ENCODE measurements at regions not wholly inside any gene's neighbourhood (a gene's known extent, or its start where the extent isn't known, plus 50 kb on each side); places are given as distances from the start of the nearest gene placed in this dataset.
A peak's percentile ranks its signal among the peaks of the same experiment; 100 is the strongest.
"Not testable (repeated sequence)": the region's sequence is repeated elsewhere in the genome, so short reads cannot be mapped to it uniquely, and the experiment has no call there.

DNA sequence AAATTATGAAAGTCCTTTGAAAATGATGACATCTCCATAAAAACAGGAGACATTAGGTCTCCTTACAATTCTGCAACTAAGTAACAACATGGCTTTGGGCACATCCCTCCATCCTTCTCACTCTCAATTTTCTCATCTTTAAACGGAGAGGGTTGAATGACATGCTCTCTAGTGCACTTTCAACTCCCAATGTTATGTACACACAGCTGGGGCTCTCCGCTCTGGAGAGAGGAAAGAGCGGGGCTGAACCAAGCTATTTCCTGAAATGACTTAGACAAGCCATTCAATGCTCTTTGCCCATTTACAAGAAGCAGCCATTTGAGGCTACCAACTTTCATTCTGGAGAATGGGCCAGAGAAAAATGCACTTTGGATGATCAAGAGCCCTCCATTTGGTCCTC is 144.2 kb upstream of the BNIP2 start:
- no peak for DNase-seq (ENCODE audit: low read depth in 2 of 2)

- no peak for DNase-seq (ENCODE audit: low read depth in 2 of 2)
Measured at GRCh38 chr15:59830873-59831272, 141.8 kb upstream of the BNIP2 start.

- DNase-seq (ENCODE audit: low read depth in 2 of 2): no peak
Measured at GRCh38 chr15:59830098-59830497, 141.0 kb upstream of the BNIP2 start.

DNA sequence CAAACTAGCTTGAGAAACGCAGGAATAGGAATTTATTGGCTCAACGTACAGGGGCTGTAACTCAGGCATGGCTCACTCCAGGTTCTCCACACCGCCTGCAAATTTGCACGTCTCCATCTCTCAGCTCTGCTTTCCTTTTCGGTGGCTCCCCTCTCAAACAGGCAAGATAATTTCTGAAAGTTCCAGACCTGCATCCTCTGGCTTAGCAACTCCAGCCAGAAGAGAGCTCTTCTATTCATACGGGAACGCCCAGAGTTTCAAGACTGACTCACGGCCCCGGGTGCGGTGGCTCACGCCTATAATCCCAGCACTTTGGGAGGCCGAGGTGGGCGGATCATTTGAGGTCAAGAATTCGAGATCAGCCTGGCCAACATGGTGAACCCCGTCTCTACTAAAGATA is 139.7 kb upstream of the BNIP2 start:
- DNase-seq (ENCODE audit: low read depth in 2 of 2): no peak

GRCh38 chr15:59828263-59828662 is 139.1 kb upstream of the BNIP2 start:
- DNase-seq (ENCODE audit: low read depth in 2 of 2): no peak

GRCh38 chr15:59825901-59826300 is 136.8 kb upstream of the BNIP2 start:
- no peak for DNase-seq (ENCODE audit: low read depth in 2 of 2)

- DNase-seq (ENCODE audit: low read depth in 2 of 2): no peak
Measured at GRCh38 chr15:59821286-59821685, 132.2 kb upstream of the BNIP2 start.

DNA sequence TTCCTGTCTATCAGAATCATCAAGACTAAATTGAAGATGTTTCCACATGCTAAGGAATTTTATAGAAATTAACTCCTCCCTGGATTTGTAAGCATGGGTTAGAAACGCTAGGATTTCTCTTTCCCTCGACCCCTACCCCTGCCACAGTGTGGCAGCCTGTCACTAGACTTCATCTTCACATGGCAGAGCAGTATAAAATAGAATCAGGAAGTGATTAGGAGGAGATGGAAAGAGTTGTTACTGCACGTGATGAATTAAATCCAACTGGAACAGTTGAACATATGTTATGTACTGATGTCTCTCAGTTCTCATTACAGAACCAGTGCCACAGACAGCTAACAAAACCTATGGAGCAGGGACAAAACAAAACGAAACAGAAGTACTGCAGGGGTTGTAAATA is 130.0 kb upstream of the BNIP2 start:
- no peak for DNase-seq (ENCODE audit: low read depth in 2 of 2)

GRCh38 chr15:59818336-59818735 is 129.2 kb upstream of the BNIP2 start:
- no peak for DNase-seq (ENCODE audit: low read depth in 2 of 2)

GRCh38 chr15:59817834-59818233 is 128.7 kb upstream of the BNIP2 start:
- DNase-seq (ENCODE audit: low read depth in 2 of 2): no peak

GRCh38 chr15:59817053-59817452 is 127.9 kb upstream of the BNIP2 start:
- no peak for DNase-seq (ENCODE audit: low read depth in 2 of 2)

GRCh38 chr15:59814409-59814808 is 125.3 kb upstream of the BNIP2 start:
- DNase-seq (ENCODE audit: low read depth in 2 of 2): no peak

DNA sequence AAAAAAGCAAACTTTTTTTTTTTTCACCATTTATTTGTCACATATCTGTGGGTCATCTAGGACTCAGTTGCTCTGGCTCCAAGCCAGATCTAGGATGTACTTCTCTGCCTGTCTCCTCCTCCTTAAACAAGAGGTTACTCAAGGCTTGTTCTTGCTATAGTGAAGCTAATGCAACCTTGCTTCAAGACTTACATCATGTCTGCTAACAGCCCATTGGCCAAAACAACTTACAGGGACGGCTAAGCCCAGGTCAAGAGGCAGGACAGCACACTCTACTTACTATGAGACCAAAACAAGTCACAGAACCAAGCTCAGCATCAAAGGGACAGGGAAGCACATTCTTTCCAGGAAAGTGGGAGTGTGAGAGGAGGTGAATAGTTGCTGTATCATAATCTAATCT is 123.8 kb upstream of the BNIP2 start:
- no peak for DNase-seq (ENCODE audit: low read depth in 2 of 2)

DNA sequence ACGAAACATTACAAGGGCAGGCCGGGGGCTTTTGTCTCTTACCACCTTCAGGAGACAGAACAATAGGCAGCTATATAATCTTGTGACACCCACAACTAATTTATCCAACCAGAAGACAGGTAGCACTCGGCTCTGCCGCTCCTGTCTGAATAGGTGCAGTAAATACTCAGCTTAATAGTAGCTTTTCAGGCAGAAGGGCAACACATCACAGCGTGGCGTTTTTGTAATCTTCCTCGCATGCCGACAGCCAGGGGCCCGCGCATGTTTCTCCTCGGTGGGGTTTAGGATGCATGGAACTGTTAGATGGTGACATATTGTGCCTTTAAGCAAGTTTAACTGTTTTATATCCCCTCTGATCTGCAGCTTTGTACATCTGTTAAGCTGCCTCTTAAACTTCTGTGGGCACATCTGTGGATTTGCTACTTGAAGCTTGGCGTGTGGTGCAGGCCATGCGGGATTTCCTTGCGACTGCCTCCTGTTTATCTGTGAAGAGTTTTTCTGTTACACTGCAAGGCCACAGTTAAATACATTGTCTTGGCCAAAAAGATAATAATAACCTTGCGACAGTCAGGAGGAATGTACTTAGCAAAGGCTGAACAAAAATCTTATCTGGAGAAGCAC is 123.2 kb upstream of the BNIP2 start:
- DNase-seq (ENCODE audit: low read depth in 2 of 2): no peak

GRCh38 chr15:59803293-59803966 is 114.3 kb upstream of the BNIP2 start:
- peak in 1 of 2 experiments; percentile 17 for DNase-seq (ENCODE audit: low read depth in 2 of 2)

DNA sequence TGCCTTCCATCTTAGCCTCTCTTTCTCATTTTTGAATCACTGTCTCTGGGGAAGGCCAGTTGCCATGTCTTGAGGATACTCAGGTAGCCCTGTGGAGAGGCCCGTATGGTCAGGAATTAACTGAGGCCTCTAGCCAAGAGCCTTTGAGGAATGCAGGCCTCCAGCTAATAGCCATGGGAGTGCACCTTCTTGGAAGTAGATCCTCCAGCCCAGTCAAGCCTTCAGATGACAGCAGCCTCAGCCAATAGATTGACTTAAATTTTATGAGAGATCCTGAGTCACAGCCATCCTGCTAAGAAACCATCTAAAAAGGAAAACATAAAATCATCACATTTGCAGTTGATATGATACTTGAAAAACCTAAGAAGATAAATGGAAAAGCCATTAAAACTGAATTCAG is 112.5 kb upstream of the BNIP2 start:
- no peak for DNase-seq (ENCODE audit: low read depth in 2 of 2)

DNA sequence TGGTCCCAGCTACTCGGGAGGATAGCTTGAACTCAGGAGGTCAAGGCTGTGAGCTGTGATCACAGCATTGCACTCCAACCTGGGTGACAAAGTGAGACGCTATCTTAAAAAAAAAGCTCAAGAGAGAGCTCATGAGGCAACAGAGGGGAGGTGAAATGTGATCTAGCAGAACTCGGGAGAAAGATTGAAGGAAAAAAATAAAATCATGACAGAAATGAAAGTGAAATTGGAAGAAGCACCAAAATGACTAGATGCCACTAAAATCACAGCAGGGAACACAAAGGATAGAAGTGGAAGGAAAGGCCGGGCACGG is 109.4 kb upstream of the BNIP2 start:
- DNase-seq (ENCODE audit: low read depth in 2 of 2): no peak

- no peak for DNase-seq (ENCODE audit: low read depth in 2 of 2)
Measured at GRCh38 chr15:59797756-59798604, 108.9 kb upstream of the BNIP2 start.

DNA sequence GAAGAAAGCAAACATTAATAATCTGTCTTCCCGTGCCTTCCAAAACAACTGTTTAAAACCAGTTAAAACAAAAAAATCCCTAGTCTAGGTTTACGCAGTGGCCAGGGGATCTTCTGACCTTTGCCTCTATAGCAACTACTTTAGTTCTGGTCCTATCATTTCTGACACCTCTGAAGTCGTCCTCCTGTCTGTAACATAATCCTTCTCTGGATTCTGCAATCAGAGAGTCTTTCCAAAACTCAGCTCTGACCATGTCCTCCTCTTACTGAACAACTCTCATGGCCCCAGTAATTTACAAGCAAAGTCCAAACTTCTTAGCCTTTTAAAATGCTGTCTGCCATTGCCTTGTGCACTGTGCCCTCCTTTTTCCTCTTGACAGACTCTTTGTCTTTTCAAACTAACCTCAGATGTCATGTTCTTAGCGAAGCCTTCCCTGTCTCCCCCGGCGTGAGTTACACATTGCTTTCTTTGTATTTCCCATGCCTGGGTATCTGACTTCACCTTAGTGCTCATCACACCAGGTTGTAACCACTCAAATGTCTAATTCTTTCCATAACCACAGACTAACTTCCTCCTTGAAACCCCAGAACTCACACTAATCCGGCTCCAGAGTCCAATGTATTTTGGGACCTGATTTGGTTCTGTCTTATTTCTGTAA is 105.2 kb upstream of the BNIP2 start:
- no peak for DNase-seq (ENCODE audit: low read depth in 2 of 2)

GRCh38 chr15:59792359-59792758 is 103.2 kb upstream of the BNIP2 start:
- no peak for DNase-seq (ENCODE audit: low read depth in 2 of 2)

DNA sequence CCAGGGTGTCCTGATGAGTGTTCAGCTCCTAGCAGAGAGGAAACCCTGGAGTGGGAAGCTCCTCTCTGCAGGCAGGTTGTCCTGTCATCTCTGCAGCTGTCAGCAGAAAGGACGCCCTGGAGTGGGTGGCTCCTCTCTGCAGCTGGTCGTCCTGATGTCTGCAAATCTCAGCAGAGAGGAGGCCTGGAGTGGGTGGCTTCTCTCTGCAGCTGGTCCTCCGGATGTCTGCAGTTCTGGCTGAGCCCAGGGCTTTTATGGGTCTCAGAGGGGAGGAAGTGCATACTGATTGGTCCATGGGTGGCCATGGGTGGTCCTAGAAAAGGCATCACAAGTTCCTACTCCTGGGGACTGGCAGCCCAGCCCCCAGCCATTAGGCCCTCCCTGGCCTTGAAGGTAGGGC is 102.6 kb upstream of the BNIP2 start:
- no peak for DNase-seq (ENCODE audit: low read depth in 2 of 2)

- no peak for DNase-seq (ENCODE audit: low read depth in 2 of 2)
Measured at GRCh38 chr15:59791079-59791478, 102.0 kb upstream of the BNIP2 start.

- DNase-seq (ENCODE audit: low read depth in 2 of 2): not testable (repeated sequence)
Measured at GRCh38 chr15:59786466-59786865, 97.3 kb upstream of the BNIP2 start.

All from stimulated activated CD4-positive, alpha-beta T cell treated with anti-CD3 and anti-CD28 coated beads, Interleukin-12 subunit alpha, Interleukin-12 subunit beta, amount 100 ng/mL, for 24 hours (primary cell).